ENCODE measurements at regions not wholly inside any gene's neighbourhood (a gene's known extent, or its start where the extent isn't known, plus 50 kb on each side); places are given as distances from the start of the nearest gene placed in this dataset.

GRCh38 chr1:209341146-209341545, 242.4 kb upstream of the CAMK1G start:
- TF ChIP-seq TAF1 (IDR thresholded peaks at IDR 0.05; ENCODE audit: low read depth, low read length) (no peak), POLR2A (IDR thresholded peaks at IDR 0.05; ENCODE audit: low read depth, low read length) (no peak), POLR2AphosphoS5 (IDR thresholded peaks at IDR 0.05; ENCODE audit: low read depth, low read length) (no peak), PAX5 (IDR thresholded peaks at IDR 0.05; ENCODE audit: insufficient read depth, low read length, severe bottlenecking) (no peak), SPI1 (IDR thresholded peaks at IDR 0.05; ENCODE audit: low read depth, low read length) (no peak)

Measured in GM12891 (cell line).